NOMO-1 treated with dmso at 0.1 percent for 144 hours (cell line): ENCODE measurements at regions not wholly inside any gene's neighbourhood (a gene's known extent, or its start where the extent isn't known, plus 50 kb on each side); places are given as distances from the start of the nearest gene placed in this dataset.
A peak's percentile ranks its signal among the peaks of the same experiment; 100 is the strongest.
"Not testable (repeated sequence)": the region's sequence is repeated elsewhere in the genome, so short reads cannot be mapped to it uniquely, and the experiment has no call there.

ENCODE experiments used
- DNase-seq: peaks from one replicate; lab custom pipeline; 2025; ENCODE audit not compliant: unreplicated experiment; lab: John Stamatoyannopoulos, UW

DNA sequence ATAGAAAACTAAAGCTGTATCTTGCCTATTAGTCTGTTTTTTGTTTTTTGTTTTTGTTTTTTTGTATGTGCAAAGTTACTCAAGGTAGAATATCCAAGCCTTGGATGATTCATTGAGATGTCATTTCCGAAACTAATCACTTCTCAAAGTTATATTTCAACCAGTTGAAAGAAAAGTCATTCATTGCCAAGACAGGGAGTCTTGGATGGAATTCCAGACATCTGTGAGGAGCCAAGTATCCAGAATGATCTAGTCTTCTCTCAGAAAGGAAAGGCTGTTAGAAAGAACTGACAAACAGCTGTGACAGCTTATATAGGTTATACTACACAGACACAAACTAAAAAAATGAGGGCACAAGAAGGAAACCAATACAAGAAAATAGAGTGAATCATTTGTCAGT lies 141.1 kb upstream of the NDST3 start:
- DNase-seq, result no peak

DNA sequence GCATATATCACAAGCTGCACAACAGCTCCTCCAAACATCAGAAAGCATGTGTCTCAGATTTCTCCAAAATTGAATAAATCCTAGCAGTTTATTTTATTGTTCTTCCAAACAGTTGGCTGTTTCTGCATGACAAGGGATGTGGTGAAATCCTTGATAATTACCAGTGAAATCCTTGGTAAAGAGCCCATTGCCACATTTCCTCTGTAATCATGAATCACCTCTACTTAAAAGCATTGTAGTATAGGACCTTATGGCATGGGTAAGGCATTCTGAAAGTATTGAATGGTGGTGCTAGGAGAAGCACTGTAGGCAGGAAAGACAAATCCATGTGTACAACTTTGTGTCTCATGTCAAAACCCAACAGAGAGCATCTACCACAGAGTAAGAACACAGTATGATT lies 135.8 kb upstream of the NDST3 start:
- DNase-seq, result peak; percentile 65

DNA sequence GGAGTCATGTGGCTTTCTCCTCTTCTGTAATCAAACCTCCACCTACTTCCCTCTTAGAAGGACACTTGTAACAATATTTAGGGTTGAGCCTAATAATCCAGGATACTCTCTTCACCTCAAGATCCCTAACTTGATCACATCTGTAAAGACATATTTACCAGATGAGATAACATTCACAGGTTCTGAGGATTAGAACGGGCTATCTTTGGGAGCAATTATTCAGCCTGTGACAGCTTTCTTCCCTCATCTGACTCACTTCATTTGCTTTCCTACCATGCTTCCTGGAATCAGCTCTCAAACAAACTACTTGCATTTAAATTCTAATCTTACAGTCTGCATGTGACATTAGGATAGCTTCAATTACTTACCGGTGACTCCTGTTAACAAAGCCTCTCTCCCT lies 133.5 kb upstream of the NDST3 start:
- DNase-seq, result no peak

DNA sequence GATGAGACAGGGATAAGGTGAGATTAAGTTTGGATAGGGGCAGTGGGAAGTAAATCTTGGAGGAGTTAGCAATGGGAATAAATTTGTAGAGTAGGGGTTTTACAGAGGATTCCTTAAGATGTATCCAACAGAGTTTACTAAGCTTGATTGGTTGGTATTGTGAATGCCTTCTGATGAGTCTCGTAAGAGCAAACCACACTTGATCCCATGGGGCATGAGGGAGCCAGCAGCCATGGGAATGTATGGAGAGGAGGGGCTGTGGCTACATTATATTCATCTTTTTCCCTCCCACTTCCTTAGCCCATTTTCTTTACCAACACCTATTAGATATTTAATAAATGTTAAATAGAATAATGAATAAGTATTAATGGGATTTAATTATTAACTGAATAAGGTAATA lies 126.6 kb upstream of the NDST3 start:
- no peak for DNase-seq

DNA sequence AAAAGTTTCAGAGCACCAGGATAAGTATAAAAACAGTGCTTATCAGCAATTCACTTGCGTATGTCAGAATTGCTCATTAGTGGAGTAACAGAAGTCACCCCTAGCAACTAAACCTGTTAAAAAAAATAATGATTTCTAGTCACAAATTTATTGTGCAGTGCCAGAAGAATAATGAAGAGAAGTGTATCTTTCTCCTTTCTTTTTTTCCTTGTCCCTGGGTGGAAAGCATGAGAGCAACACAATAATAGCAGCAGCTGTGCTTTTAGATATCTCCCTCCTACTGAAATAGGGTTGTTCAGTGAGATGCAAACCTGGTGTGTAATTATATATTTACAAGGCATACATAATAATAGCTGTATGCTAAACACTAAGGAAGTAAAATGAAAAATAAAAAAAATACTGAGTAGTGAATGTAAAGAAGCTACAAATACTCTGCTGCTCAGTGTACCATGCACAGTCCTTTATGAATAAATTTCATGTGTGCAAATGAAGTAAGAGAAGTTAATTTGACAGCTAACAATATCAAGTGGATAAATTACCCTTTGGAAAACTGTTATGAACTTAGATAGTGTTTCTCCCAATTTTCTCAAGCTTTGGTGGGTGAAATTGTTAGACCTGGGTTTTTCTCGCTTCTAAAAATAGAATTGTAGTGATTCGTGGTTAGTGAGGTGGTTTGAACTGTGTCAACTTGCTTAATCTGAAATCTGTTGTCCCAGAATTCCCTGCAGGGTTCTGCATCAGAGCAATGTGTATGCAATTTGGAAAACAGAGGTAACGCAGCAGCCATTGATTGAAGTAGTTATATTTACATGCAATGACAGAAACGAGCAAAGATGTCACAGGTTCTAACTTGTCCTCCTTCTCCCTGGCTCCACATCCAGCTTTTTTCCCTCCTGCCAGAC lies 125.7 kb upstream of the NDST3 start:
- no peak for DNase-seq

DNA sequence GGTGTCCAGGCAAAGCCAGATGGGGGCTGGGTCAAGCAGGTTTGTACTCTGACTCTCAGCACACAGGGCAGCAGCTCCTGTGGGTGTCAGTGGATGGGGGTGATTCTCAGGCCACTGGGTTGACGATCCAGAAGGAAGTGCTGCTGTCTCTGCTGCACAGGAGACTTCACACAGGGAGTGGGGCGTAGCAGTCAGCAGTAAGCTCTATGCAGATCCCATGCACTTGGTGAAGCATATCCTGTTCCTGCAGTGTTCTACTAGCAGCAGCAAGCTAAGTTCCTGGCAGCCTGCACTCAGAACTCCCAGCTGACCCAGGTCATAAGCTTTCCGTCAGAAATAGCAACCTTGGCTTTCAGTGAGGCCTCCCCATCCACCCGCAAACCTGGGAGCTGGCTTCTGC lies 117.6 kb upstream of the NDST3 start:
- DNase-seq, result no peak

DNA sequence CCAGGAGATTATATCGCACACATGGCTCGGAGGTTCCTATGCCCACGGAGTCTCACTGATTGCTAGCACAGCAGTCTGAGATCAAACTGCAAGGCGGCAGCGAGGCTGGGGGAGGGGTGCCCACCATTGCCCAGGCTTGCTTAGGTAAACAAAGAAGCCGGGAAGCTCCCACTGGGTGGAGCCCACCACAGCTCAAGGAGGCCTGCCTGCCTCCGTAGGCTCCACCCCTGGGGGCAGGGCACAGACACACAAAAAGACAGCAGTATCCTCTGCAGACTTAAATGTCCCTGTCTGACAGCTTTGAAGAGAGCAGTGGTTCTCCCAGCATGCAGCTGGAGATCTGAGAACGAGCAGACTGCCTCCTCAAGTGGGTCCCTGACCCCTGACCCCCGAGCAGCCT lies 112.0 kb upstream of the NDST3 start:
- not testable (repeated sequence) for DNase-seq

DNA sequence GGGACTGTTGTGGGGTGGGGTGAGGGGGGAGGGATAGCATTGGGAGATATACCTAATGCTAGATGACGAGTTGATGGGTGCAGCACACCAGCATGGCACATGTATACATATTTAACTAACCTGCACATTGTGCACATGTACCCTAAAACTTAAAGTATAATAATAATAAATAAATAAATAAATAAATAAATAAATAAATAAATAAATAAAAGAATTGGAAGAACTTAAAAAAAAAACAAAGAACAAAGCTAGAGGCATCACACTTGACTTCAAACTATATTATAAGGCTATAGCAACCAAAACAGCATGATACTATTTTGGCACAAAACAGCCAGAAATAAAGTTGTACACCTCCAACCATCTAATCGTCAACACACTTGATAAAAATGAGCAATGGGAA lies 106.5 kb upstream of the NDST3 start:
- DNase-seq, result not testable (repeated sequence)

DNA sequence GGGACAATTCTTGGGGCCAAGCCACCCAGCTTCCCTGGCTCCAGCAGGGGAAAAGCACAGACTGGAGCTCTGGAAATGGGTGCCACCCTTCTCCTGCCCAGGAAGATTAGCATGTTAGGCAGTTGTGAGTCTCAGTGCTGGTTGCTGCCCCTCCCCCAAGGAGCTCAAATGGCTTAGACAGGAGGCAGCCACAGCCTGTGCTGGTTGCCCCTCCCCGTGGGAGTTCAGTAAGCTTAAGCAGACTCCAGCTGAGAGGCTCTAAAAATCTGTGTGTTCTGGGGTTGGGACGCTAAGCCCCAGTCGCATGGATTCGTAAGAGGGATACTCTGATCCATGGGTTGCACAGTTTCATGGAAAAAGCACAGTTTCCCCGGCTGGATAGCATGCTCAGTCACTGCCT lies 92.7 kb upstream of the NDST3 start:
- DNase-seq, result no peak

DNA sequence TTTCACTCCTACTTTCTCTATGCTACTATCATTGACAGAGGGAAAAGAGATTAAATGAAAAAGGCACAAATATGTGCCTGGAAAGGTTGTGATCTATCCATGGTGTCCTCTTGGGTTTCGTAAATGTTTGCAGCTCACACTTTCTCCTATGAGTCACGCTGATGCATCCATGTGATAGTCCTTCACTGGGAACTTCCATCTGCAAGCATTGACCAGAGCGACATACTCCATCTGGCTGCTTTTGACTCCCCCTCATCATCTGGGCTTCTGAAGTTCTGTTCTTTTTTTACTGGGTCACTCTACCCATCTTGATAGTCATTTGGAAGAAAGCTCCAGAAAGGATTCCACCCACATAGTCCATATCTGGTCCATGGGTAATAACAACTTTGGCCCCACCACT lies 84.7 kb upstream of the NDST3 start:
- no peak for DNase-seq

DNA sequence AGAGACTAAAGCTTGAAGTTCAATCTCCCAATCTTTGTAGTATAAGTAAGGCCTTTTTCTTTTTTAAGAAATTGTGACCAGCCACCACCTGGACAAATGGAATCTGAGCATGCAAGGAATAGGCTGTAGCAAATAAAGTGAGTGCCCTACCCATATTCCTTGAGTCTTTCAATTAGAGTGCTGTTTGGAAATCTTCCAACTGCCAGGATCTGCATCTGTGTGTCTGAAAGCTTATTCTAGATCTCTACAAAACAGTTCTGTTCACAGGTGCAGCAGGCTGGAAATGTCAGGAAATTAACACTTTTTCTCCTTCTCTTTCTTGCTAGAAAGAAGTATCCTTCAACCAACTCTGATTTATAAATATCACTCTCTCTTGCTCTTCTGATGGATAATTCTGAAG lies 76.7 kb upstream of the NDST3 start:
- DNase-seq, result no peak

DNA sequence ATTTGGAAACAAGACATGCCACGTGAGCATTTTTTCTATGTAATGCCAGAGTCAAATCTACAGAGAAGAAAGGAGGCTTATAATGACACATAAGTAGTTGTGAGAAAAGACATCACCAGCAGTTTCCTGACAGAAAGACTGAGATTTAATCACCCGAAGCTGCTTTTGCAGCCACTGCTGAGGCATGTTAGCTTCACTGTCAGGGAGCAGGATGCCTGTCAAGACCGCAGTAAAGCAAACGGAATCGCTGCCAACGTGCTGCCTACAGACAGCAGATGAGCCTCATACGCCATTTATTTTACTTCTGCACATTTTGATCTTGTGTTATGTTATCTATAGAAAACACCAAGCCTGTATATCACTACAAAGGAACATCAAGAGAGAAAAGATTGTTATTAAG lies 68.7 kb upstream of the NDST3 start:
- DNase-seq, result no peak

DNA sequence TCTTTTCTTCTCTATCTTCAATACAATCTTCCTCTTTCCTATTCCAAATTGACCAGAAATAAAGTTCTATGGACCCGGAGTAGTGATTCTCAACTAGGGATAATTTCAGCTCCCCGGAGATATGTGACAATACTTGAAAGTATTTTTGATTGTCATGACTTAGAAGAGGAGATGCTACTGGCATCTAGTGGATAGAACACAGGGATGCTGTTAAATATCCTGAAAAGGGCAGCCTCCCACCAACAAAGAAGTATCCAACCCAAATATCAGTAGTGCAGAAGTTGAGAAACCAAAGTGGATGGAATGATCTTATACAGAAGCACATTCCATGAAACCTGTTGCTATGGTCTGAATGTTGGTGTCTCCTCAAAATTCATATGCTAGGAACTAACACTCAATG lies 65.7 kb upstream of the NDST3 start:
- DNase-seq, result no peak

DNA sequence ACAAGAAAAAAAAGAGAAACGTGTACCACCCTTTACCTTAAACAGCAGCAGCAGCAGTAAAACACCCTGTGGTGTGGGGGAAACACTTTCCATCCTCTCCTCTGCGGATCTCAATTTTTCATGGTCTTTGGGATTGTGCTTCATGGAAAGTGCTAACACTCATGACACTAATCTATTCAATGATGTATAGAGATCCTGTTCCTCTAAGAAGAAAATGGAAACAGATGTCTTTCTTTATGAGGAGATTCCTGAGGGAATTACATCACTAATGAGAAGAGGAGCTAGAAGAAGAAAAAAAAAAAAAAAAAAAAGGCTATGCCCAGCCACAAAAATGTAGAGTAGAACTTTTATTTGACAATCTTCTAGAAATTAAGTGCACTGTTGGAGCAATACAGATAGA lies 62.9 kb upstream of the NDST3 start:
- no peak for DNase-seq

DNA sequence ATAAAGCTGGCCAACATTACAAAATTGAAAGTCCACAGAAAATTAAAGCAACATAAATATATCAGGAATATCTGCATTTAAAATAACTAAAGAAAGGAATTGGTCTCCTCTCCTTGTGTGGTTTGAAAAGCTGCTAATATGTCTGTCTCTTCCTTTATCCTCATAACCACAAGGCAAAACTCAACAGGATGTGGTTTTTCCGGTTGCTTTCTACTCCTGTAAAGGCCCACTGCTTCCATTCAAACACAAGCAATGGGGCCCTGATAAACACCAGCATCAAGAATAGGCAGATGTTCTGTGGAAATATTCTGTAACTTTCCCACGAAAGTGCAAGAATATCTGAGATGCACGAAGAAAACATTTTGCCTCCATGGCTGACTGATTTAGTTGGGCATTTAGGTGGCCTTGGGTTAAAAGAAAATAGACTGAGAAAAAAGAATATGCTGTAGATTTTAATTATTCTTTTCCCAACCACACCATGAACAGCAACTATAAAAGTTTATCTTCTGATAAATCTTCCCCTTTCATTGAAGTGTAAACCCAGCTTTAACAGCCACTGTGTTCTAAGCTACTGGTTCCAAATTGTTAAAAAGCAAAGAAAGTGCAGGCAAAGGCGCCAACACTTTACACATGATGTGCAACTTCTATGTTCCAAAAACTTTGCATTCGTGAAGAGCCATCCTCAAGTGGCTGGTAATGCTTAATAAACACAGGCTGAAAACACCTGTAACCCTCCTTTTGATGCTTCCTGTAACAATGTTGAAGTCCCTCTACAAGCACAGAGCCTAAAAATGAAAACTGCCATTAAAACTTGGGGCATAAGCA lies 50.5 kb upstream of the NDST3 start:
- no peak for DNase-seq

DNA sequence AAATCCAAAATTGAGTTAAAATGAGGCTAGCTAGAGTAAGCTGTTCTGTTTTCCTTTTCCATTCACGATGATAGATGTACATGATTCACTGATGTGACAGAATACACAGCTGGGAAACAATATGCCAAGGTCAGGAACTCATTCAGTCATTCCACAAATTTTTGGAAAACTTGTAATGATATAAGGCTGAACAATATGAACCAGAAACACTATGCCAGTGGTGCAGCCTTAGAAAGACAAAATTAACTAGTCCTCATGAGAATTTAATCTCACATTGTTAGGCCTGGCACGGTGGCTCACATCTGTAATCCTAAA lies 50.0 kb upstream of the NDST3 start:
- DNase-seq, result no peak
